WTC11 (cell line): ENCODE measurements at regions not wholly inside any gene's neighbourhood (a gene's known extent, or its start where the extent isn't known, plus 50 kb on each side); places are given as distances from the start of the nearest gene placed in this dataset.
A peak's percentile ranks its signal among the peaks of the same experiment; 100 is the strongest.
"Not testable (repeated sequence)": the region's sequence is repeated elsewhere in the genome, so short reads cannot be mapped to it uniquely, and the experiment has no call there.

ENCODE experiments used
- ATAC-seq: fragments of 200-7000 bp; cut with Tn5 transposase; 2 replicates; pipeline ENCODE4 v1.10.0; 2021; ENCODE audit warnings: mild to moderate bottlenecking, moderate library complexity
- CTCF ChIA-PET: fragments of 300-600 bp; sonication (Branson Sonifier 250); formaldehyde crosslinking; loops from one replicate; lab custom pipeline; 2021; ENCODE audit warnings: antibody characterized with exemption; lab: Charles Lee
- POLR2A ChIA-PET: fragments of 350-600 bp; sonication (Branson Sonifier 250); formaldehyde crosslinking; loops from one replicate; lab custom pipeline; 2021; ENCODE audit warnings: antibody characterized with exemption; lab: Charles Lee
- DNase-seq: peaks from one replicate; pipeline ENCODE4 v3.0.0; 2021; ENCODE audit warnings: low spot score
- H3K27ac Mint-ChIP-seq: 2 replicates; pipeline ENCODE4 v1.8.0; 2021; ENCODE audit warnings: mixed read lengths
- H3K27me3 Mint-ChIP-seq: 2 replicates; pipeline ENCODE4 v1.8.0; 2021; ENCODE audit warnings: low read depth, mild to moderate bottlenecking, moderate library complexity, mixed read lengths
- H3K36me3 Mint-ChIP-seq: 2 replicates; pipeline ENCODE4 v1.8.0; 2021; ENCODE audit warnings: mixed read lengths
- H3K4me1 Mint-ChIP-seq: 2 replicates; pipeline ENCODE4 v1.8.0; 2022; ENCODE audit warnings: mixed read lengths
- H3K4me3 Mint-ChIP-seq: 2 replicates; pipeline ENCODE4 v1.8.0; 2021; ENCODE audit warnings: mild to moderate bottlenecking, moderate library complexity, mixed read lengths
- H3K9me3 Mint-ChIP-seq: 2 replicates; pipeline ENCODE4 v1.8.0; 2021; ENCODE audit warnings: mixed read lengths
- EMX1 ChIP-seq: fragments of 250-450 bp; sonication (Bioruptor Pico); IDR thresholded peaks from 2 replicates; pipeline ENCODE4 v1.8.0; 2021; ENCODE audit warnings: mild to moderate bottlenecking
- ESRRA ChIP-seq: sonication (generic); formaldehyde crosslinking; IDR thresholded peaks from 2 replicates; pipeline ENCODE4 v1.8.1; 2022; ENCODE audit warnings: mild to moderate bottlenecking, missing genetic modification reagents, borderline replicate concordance
- FOXK1 ChIP-seq: sonication (generic); formaldehyde crosslinking; IDR thresholded peaks from 2 replicates; pipeline ENCODE4 v1.8.0; 2022; ENCODE audit warnings: mild to moderate bottlenecking, moderate library complexity, missing genetic modification reagents
- GRHL2 ChIP-seq: fragments of 250-450 bp; sonication (Bioruptor Pico); IDR thresholded peaks from 2 replicates; pipeline ENCODE4 v1.8.0; 2022; ENCODE audit warnings: mild to moderate bottlenecking, moderate library complexity; ENCODE audit not compliant: insufficient replicate concordance, severe bottlenecking
- HMGXB4 ChIP-seq: sonication (generic); formaldehyde crosslinking; IDR thresholded peaks from 2 replicates; pipeline ENCODE4 v1.8.1; 2023; ENCODE audit warnings: mild to moderate bottlenecking, moderate library complexity, missing genetic modification reagents
- JUN ChIP-seq: sonication (generic); formaldehyde crosslinking; IDR thresholded peaks from 2 replicates; pipeline ENCODE4 v1.8.0; 2023; ENCODE audit warnings: mild to moderate bottlenecking, missing genetic modification reagents
- KAT7 ChIP-seq: sonication (generic); formaldehyde crosslinking; IDR thresholded peaks from 2 replicates; pipeline ENCODE4 v1.8.1; 2023; ENCODE audit warnings: missing genetic modification reagents, mild to moderate bottlenecking, borderline replicate concordance
- MXD4 ChIP-seq: fragments of 250-450 bp; sonication (Bioruptor Pico); IDR thresholded peaks from 2 replicates; pipeline ENCODE4 v1.8.0; 2021; ENCODE audit warnings: mild to moderate bottlenecking, moderate library complexity, borderline replicate concordance
- MYBL2 ChIP-seq: sonication (generic); formaldehyde crosslinking; IDR thresholded peaks from 2 replicates; pipeline ENCODE4 v1.8.1; 2023; ENCODE audit warnings: mild to moderate bottlenecking, moderate library complexity, missing genetic modification reagents
- NFATC4 ChIP-seq: fragments of 250-450 bp; sonication (Bioruptor Pico); IDR thresholded peaks from 2 replicates; pipeline ENCODE4 v1.9.0; 2021; ENCODE audit warnings: mild to moderate bottlenecking
- NFE2L1 ChIP-seq: sonication (generic); formaldehyde crosslinking; IDR thresholded peaks from 2 replicates; pipeline ENCODE4 v1.8.1; 2023; ENCODE audit warnings: missing genetic modification reagents
- NR3C1 ChIP-seq: sonication (generic); formaldehyde crosslinking; conservative IDR thresholded peaks from 2 replicates; pipeline ENCODE4 v1.8.1; 2023; ENCODE audit warnings: low read depth, mild to moderate bottlenecking, missing genetic modification reagents
- RELA ChIP-seq: sonication (generic); formaldehyde crosslinking; IDR thresholded peaks from 2 replicates; pipeline ENCODE4 v1.8.1; 2022; ENCODE audit warnings: missing genetic modification reagents, mild to moderate bottlenecking, borderline replicate concordance
- SMAD3 ChIP-seq: sonication (generic); formaldehyde crosslinking; IDR thresholded peaks from 2 replicates; pipeline ENCODE4 v1.8.0; 2022; ENCODE audit warnings: missing genetic modification reagents, mild to moderate bottlenecking, borderline replicate concordance
- SMAD4 ChIP-seq: sonication (generic); formaldehyde crosslinking; IDR thresholded peaks from 2 replicates; pipeline ENCODE4 v1.8.0; 2022; ENCODE audit warnings: mild to moderate bottlenecking, missing genetic modification reagents
- STAT6 ChIP-seq: sonication (generic); formaldehyde crosslinking; conservative IDR thresholded peaks from 2 replicates; pipeline ENCODE4 v1.8.1; 2023; ENCODE audit warnings: mild to moderate bottlenecking, low read depth, missing genetic modification reagents, moderate library complexity
- TCF7 ChIP-seq: sonication (generic); formaldehyde crosslinking; IDR thresholded peaks from 2 replicates; pipeline ENCODE4 v1.8.0; 2022; ENCODE audit warnings: mild to moderate bottlenecking, low read depth, missing genetic modification reagents, moderate library complexity
- ZNF121 ChIP-seq: sonication (generic); formaldehyde crosslinking; IDR thresholded peaks from 2 replicates; pipeline ENCODE4 v1.8.0; 2023; ENCODE audit warnings: missing genetic modification reagents
- ZNF219 ChIP-seq: sonication (generic); formaldehyde crosslinking; IDR thresholded peaks from 2 replicates; pipeline ENCODE4 v1.8.0; 2023; ENCODE audit warnings: missing genetic modification reagents, mild to moderate bottlenecking, borderline replicate concordance
- ZNF317 ChIP-seq: sonication (generic); formaldehyde crosslinking; IDR thresholded peaks from 2 replicates; pipeline ENCODE4 v1.8.1; 2023; ENCODE audit warnings: low read depth, mild to moderate bottlenecking, moderate library complexity, missing genetic modification reagents, borderline replicate concordance
- ZNF671 ChIP-seq: fragments of 250-450 bp; sonication (Bioruptor Pico); IDR thresholded peaks from 2 replicates; pipeline ENCODE4 v1.8.0; 2021; ENCODE audit warnings: mild to moderate bottlenecking
- TF ChIP-seq, protein P1 (sequence below): sonication (generic); formaldehyde crosslinking; IDR thresholded peaks from 2 replicates; pipeline ENCODE4 v1.8.1; 2023; ENCODE audit warnings: mild to moderate bottlenecking, missing genetic modification reagents
- TF ChIP-seq, protein P2 (sequence below): sonication (generic); formaldehyde crosslinking; IDR thresholded peaks from 2 replicates; pipeline ENCODE4 v1.8.1; 2023; ENCODE audit warnings: mild to moderate bottlenecking, missing genetic modification reagents, moderate library complexity
- TF ChIP-seq, protein P3 (sequence below): sonication (generic); formaldehyde crosslinking; IDR thresholded peaks from 2 replicates; pipeline ENCODE4 v1.8.0; 2023; ENCODE audit warnings: missing genetic modification reagents
- TF ChIP-seq, protein P4 (sequence below): sonication (generic); formaldehyde crosslinking; IDR thresholded peaks from 2 replicates; pipeline ENCODE4 v1.8.0; 2022; ENCODE audit warnings: mild to moderate bottlenecking, missing genetic modification reagents

DNA sequence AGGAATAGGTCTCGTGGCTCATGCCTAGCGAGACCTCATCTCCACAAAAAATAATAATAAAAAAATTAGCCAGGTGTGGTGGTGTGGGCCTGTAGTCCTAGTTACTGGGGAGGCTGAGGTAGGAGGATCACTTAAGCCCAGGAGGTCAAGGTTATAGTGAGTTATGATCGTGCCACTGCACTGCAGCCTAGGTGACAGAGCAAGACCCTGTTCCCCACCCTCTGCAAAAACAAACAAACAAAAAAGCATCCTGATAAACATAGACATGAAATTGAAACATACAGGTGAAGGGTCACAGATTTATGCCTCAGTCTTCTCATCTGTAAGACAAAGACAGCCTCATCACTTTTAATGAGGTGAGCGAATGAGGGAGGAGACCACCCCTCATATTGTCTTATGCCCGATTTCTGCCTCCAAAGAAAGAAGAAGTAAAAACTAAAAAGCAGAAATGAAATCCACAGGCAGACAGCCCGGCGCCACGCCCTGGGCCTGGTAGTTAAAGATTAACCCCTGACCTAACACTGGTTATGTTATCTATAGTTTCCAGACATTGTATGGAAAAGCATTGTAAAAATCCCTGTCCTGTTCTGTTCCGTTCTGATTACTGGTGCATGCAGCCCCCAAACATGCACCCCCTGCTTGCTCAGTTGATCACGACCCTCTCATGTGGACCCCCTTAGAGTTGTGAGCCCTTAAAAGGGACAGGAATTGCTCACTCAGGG, 138.5 kb downstream of the OR2B2 start:
- Mint-ChIP-seq H3K4me1 (peaks cover 37% of the 10 kb centered on the region), H3K36me3 (peaks cover 13% of the 10 kb centered on the region), H3K9me3 (peaks cover 14% of the 10 kb centered on the region), H3K27me3 (peaks cover 98% of the 10 kb centered on the region)
- CTCF ChIA-PET: interaction anchor here (1.2 to 5.6 kb wide), 7 partner anchors 11 to 104 kb away, joined by 3 to 57 read pairs (median 9); a partner anchor contains a TSS
- POLR2A ChIA-PET: interaction anchor here (0.8 kb wide), 1 partner anchor 19 kb away, joined by 3 read pairs; no protein-coding TSS in a partner anchor
- ATAC-seq, H3K4me3 Mint-ChIP-seq, DNase-seq, H3K27ac Mint-ChIP-seq: not testable (repeated sequence)

- Mint-ChIP-seq H3K4me3 (peak overlapping the region; percentile 59), H3K27me3 (peaks cover 100% of the 10 kb centered on the region)
- CTCF ChIA-PET: interaction anchor here (0.5 to 5.6 kb wide), 42 partner anchors 9 to 645 kb away, joined by 3 to 57 read pairs (median 4); a partner anchor contains a TSS
- TF ChIP-seq, protein P1, sequence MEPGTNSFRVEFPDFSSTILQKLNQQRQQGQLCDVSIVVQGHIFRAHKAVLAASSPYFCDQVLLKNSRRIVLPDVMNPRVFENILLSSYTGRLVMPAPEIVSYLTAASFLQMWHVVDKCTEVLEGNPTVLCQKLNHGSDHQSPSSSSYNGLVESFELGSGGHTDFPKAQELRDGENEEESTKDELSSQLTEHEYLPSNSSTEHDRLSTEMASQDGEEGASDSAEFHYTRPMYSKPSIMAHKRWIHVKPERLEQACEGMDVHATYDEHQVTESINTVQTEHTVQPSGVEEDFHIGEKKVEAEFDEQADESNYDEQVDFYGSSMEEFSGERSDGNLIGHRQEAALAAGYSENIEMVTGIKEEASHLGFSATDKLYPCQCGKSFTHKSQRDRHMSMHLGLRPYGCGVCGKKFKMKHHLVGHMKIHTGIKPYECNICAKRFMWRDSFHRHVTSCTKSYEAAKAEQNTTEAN (CRISPR knock-in tag): no peak
- TF ChIP-seq, protein P2, sequence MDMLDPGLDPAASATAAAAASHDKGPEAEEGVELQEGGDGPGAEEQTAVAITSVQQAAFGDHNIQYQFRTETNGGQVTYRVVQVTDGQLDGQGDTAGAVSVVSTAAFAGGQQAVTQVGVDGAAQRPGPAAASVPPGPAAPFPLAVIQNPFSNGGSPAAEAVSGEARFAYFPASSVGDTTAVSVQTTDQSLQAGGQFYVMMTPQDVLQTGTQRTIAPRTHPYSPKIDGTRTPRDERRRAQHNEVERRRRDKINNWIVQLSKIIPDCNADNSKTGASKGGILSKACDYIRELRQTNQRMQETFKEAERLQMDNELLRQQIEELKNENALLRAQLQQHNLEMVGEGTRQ (CRISPR knock-in tag): no peak
- no peak for TF ChIP-seq NFE2L1 (CRISPR knock-in tag)
- no peak for TF ChIP-seq JUN
- no peak for TF ChIP-seq NFATC4 (CRISPR knock-in tag)
- TF ChIP-seq FOXK1: peak; percentile 57; the same call in 1 of the 2 replicates
- TF ChIP-seq SMAD4 (CRISPR knock-in tag): no peak
- TF ChIP-seq STAT6 (CRISPR knock-in tag): no peak
- TF ChIP-seq NR3C1 (CRISPR knock-in tag): no peak
- TF ChIP-seq, protein P3, sequence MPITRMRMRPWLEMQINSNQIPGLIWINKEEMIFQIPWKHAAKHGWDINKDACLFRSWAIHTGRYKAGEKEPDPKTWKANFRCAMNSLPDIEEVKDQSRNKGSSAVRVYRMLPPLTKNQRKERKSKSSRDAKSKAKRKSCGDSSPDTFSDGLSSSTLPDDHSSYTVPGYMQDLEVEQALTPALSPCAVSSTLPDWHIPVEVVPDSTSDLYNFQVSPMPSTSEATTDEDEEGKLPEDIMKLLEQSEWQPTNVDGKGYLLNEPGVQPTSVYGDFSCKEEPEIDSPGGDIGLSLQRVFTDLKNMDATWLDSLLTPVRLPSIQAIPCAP (CRISPR knock-in tag): no peak
- no peak for TF ChIP-seq ZNF219 (CRISPR knock-in tag)
- 0 out of 2 replicates have a peak, but pooled peaks have one; percentile 54 for TF ChIP-seq ZNF121 (CRISPR knock-in tag)
- TF ChIP-seq TCF7 (CRISPR knock-in tag): no peak
- TF ChIP-seq, protein P4, sequence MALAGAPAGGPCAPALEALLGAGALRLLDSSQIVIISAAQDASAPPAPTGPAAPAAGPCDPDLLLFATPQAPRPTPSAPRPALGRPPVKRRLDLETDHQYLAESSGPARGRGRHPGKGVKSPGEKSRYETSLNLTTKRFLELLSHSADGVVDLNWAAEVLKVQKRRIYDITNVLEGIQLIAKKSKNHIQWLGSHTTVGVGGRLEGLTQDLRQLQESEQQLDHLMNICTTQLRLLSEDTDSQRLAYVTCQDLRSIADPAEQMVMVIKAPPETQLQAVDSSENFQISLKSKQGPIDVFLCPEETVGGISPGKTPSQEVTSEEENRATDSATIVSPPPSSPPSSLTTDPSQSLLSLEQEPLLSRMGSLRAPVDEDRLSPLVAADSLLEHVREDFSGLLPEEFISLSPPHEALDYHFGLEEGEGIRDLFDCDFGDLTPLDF (CRISPR knock-in tag): no peak
- TF ChIP-seq SMAD3 (CRISPR knock-in tag): no peak
- TF ChIP-seq KAT7 (CRISPR knock-in tag): no peak
- TF ChIP-seq RELA (CRISPR knock-in tag): no peak
- TF ChIP-seq EMX1 (CRISPR knock-in tag): no peak
- no peak for TF ChIP-seq ZNF317 (CRISPR knock-in tag)
- no peak for TF ChIP-seq MYBL2 (CRISPR knock-in tag)
- TF ChIP-seq MXD4 (CRISPR knock-in tag): no peak
- no peak for TF ChIP-seq GRHL2 (CRISPR knock-in tag)
- no peak for TF ChIP-seq ESRRA (CRISPR knock-in tag)
- no peak for TF ChIP-seq ZNF671 (CRISPR knock-in tag)
- peak; percentile 89 for TF ChIP-seq HMGXB4 (CRISPR knock-in tag)
Observed at GRCh38 chr6:27772261-27773001, 139.8 kb downstream of the OR2B2 start.

More at GRCh38 chr6:27772261-27773001, 139.8 kb downstream of the OR2B2 start:
- Mint-ChIP-seq H3K9me3 (peaks cover 14% of the 10 kb centered on the region), H3K4me1 (peaks cover 35% of the 10 kb centered on the region), H3K36me3 (peaks cover 13% of the 10 kb centered on the region), H3K27ac (no peak overlapping the region; the same call in 1 of the 2 replicates)
- ATAC-seq (peak; percentile 82), DNase-seq (peak; percentile 89)
- POLR2A ChIA-PET: interaction anchor here (0.6 to 3.1 kb wide), 8 partner anchors 10 to 171 kb away, joined by 3 to 16 read pairs (median 4); a partner anchor contains a TSS
